HepG2 (cell line): ENCODE measurements at regions not wholly inside any gene's neighbourhood (a gene's known extent, or its start where the extent isn't known, plus 50 kb on each side); places are given as distances from the start of the nearest gene placed in this dataset.

ENCODE experiments used
- ATAC-seq: fragments of 200-7000 bp; cut with Tn5 transposase; 3 replicates; pipeline ENCODE4 v1.9.1; 2020; ENCODE audit warnings: mild to moderate bottlenecking, moderate library complexity
- BruUV-seq: library from RNA; stranded (reverse); fragments of 400-500 nt; replicated peaks from 2 replicates; lab custom pipeline; 2021; lab: Mats Ljungman, UMichigan
- CTCF ChIA-PET: fragments of 300-600 bp; formaldehyde crosslinking; extraction: SDS; loops from one replicate; lab custom pipeline; 2021; ENCODE audit warnings: low total read pairs, inconsistent platforms, low intra/inter-chr PET ratio; lab: Yijun Ruan, JAX
- POLR2A ChIA-PET: fragments of 350-600 bp; sonication (Branson Sonifier 250); formaldehyde crosslinking; loops from one replicate; lab custom pipeline; 2020; ENCODE audit warnings: antibody characterized with exemption, inconsistent platforms; lab: Yijun Ruan, JAX
- DNase-seq: peaks from one replicate; pipeline ENCODE4 v3.0.0-alpha.2; 2015; ENCODE audit warnings: low spot score
- FAIRE-seq: peaks from 3 replicates; lab custom pipeline; 2011; peaks lifted over from hg19 to GRCh38; lab: Jason Lieb, UNC
- H2AFZ ChIP-seq: one replicate; pipeline ENCODE4 v1.6.1; 2011; ENCODE audit warnings: low read length, inconsistent platforms
- H3K27ac ChIP-seq: fragments of 300-600 bp; 3 replicates; pipeline ENCODE4 v1.8.0; 2011; ENCODE audit warnings: mixed run types, mild to moderate bottlenecking, mixed read lengths, low read length, inconsistent platforms; ENCODE audit not compliant: insufficient read depth; ENCODE audit errors: extremely low read length
- H3K27me3 ChIP-seq, 2 experiments: fragments of 200-600 bp in 1 of 2; 2 replicates in 1 of 2; 3 replicates in 1 of 2; pipeline versions ENCODE4 v1.6.0 to v1.8.0; 2011; ENCODE audit warnings: low read length in 2 of 2, mild to moderate bottlenecking in 2 of 2, moderate library complexity in 2 of 2, inconsistent platforms in 1 of 2; ENCODE audit not compliant: insufficient read depth in 2 of 2, control insufficient read depth in 1 of 2
- H3K36me3 ChIP-seq, 2 experiments: fragments of 200-600 bp in 1 of 2; replicated peaks in 1 of 2; 2 replicates in 1 of 2; 3 replicates in 1 of 2; pipeline versions ENCODE4 v1.5.1 to v1.8.0; 2011; ENCODE audit warnings: low read length in 2 of 2, inconsistent platforms in 1 of 2; ENCODE audit not compliant: insufficient read depth in 2 of 2, control insufficient read depth in 1 of 2
- H3K4me1 ChIP-seq: 2 replicates; pipeline ENCODE4 v1.5.1; 2012; ENCODE audit warnings: low read length, inconsistent platforms; ENCODE audit not compliant: insufficient read depth
- H3K4me2 ChIP-seq: 2 replicates; pipeline ENCODE4 v1.6.0; 2011; ENCODE audit warnings: low read depth, low read length, inconsistent platforms
- H3K4me3 ChIP-seq, 3 experiments: fragments of 200-600 bp in 1 of 3; sonication (generic), shearing (Covaris generic) in 1 of 3; replicated peaks in 1 of 3; 2 replicates each; pipeline ENCODE4 v1.5.1; 2011 to 2016; ENCODE audit warnings: low read length in 3 of 3, inconsistent platforms in 2 of 3, low read depth in 2 of 3, mild to moderate bottlenecking in 2 of 3, control low read depth in 1 of 3, mixed read lengths in 1 of 3; ENCODE audit not compliant: insufficient read depth in 1 of 3
- H3K79me2 ChIP-seq: one replicate; pipeline ENCODE4 v1.6.1; 2011; ENCODE audit warnings: low read length, inconsistent platforms; ENCODE audit not compliant: insufficient read depth
- H3K9ac ChIP-seq: 2 replicates; pipeline ENCODE4 v1.6.0; 2011; ENCODE audit warnings: mild to moderate bottlenecking, low read depth, low read length, inconsistent platforms; ENCODE audit not compliant: insufficient read depth
- H3K9me3 ChIP-seq: 2 replicates; pipeline ENCODE4 v1.5.1; 2012; ENCODE audit warnings: mild to moderate bottlenecking, low read length
- H4K20me1 ChIP-seq: 2 replicates; pipeline ENCODE4 v1.6.0; 2011; ENCODE audit warnings: inconsistent platforms, mild to moderate bottlenecking, low read length, moderate library complexity; ENCODE audit not compliant: insufficient read depth
- DDIT3 ChIP-seq: sonication (generic); formaldehyde crosslinking; IDR thresholded peaks from 2 replicates; pipeline ENCODE4 v1.4.0; 2020; ENCODE audit warnings: mild to moderate bottlenecking, missing genetic modification reagents
- DMAP1 ChIP-seq: IDR thresholded peaks from 2 replicates; pipeline ENCODE4 v1.6.1; 2016
- DZIP1 ChIP-seq: sonication (generic); formaldehyde crosslinking; IDR thresholded peaks from 2 replicates; pipeline ENCODE4 v1.5.0; 2020; ENCODE audit warnings: mild to moderate bottlenecking, missing genetic modification reagents
- ETS1 ChIP-seq: sonication (generic); formaldehyde crosslinking; IDR thresholded peaks from 2 replicates; pipeline ENCODE4 v1.4.0; 2020; ENCODE audit warnings: missing genetic modification reagents
- STAT6 ChIP-seq: sonication (generic); formaldehyde crosslinking; IDR thresholded peaks from 2 replicates; pipeline ENCODE4 v1.4.0; 2020; ENCODE audit warnings: missing genetic modification reagents, mild to moderate bottlenecking, borderline replicate concordance
- TRIM22 ChIP-seq: fragments of 450-650 bp; IDR thresholded peaks from 2 replicates; pipeline ENCODE4 v1.6.1; 2017
- U2AF2 ChIP-seq: fragments of 200-400 bp; formaldehyde crosslinking; IDR thresholded peaks from 2 replicates; pipeline ENCODE4 v1.6.1; 2017; ENCODE audit warnings: low read depth, mild to moderate bottlenecking, low read length
- ZNF30 ChIP-seq: sonication (generic); formaldehyde crosslinking; IDR thresholded peaks from 2 replicates; pipeline ENCODE4 v1.5.0; 2020; ENCODE audit warnings: mild to moderate bottlenecking, missing genetic modification reagents
- ZNF414 ChIP-seq: sonication (generic); formaldehyde crosslinking; IDR thresholded peaks from 2 replicates; pipeline ENCODE4 v1.5.0; 2020; ENCODE audit warnings: missing genetic modification reagents
- ZNF616 ChIP-seq: sonication (generic); formaldehyde crosslinking; IDR thresholded peaks from 2 replicates; pipeline ENCODE4 v1.5.0; 2020; ENCODE audit warnings: low read depth, mild to moderate bottlenecking, missing genetic modification reagents
- ZNF674 ChIP-seq: sonication (generic); formaldehyde crosslinking; IDR thresholded peaks from 2 replicates; pipeline ENCODE4 v1.5.0; 2020; ENCODE audit warnings: low read depth, mild to moderate bottlenecking, missing genetic modification reagents
- ZNF773 ChIP-seq: sonication (generic); formaldehyde crosslinking; IDR thresholded peaks from 2 replicates; pipeline ENCODE4 v1.4.0; 2020; ENCODE audit warnings: missing genetic modification reagents, borderline replicate concordance
- ZXDC ChIP-seq: sonication (generic); formaldehyde crosslinking; IDR thresholded peaks from 2 replicates; pipeline ENCODE4 v1.5.0; 2020; ENCODE audit warnings: mild to moderate bottlenecking, missing genetic modification reagents
- in situ Hi-C: cut with HindIII; loops from 2 replicates; pipeline ENCODE4 v1.10.0; 2017; ENCODE audit warnings: low pct_unique_long_range_greater_than_20kb; ENCODE audit not compliant: extremely low pct_ligation_motif_present
- intact Hi-C: fragments of 100-400 bp; cut with micrococcal nuclease; formaldehyde crosslinking; loops from one replicate; pipeline ENCODE4 v1.10.0; 2022; ENCODE audit not compliant: unreplicated experiment

GRCh38 chr1:219383281-219383680, 209.6 kb downstream of the LYPLAL1 start:
- ChIA-PET CTCF (no interaction called here), POLR2A (interaction anchor here (1.0 kb wide), 1 partner anchor 73 kb away, joined by 5 read pairs; no protein-coding TSS in a partner anchor)
- Histone ChIP-seq H3K36me3 (no peaks in the 10 kb centered on the region), H3K27me3 (no peaks in the 10 kb centered on the region), H3K4me2 (no peak overlapping the region), H3K9ac (no peak overlapping the region), H3K79me2 (no peaks in the 10 kb centered on the region), H4K20me1 (no peaks in the 10 kb centered on the region), H3K27ac (no peak overlapping the region), H3K9me3 (no peaks in the 10 kb centered on the region), H2AFZ (no peak overlapping the region), H3K4me1 (peaks cover 32% of the 10 kb centered on the region), H3K4me3 (no peak overlapping the region)
- DNase-seq = no peak
- in situ Hi-C loops = no loop called here
- ATAC-seq = no peak
- intact Hi-C loops = no loop called here
- no TSS peak for BruUV-seq
- no peak for FAIRE-seq
- no peak for TF ChIP-seq STAT6 (CRISPR knock-in tag)
- TF ChIP-seq ZNF773 (CRISPR knock-in tag) = no peak
- no peak for TF ChIP-seq ETS1
- TF ChIP-seq ZNF674 (CRISPR knock-in tag) = no peak
- no peak for TF ChIP-seq DDIT3 (CRISPR knock-in tag)
- TF ChIP-seq ZNF616 (CRISPR knock-in tag) = no peak
- TF ChIP-seq DZIP1 (CRISPR knock-in tag) = no peak
- TF ChIP-seq U2AF2 = no peak
- no peak for TF ChIP-seq ZXDC (CRISPR knock-in tag)
- TF ChIP-seq TRIM22 = no peak
- TF ChIP-seq ZNF414 (CRISPR knock-in tag) = no peak
- no peak for TF ChIP-seq ZNF30 (CRISPR knock-in tag)
- TF ChIP-seq DMAP1 (CRISPR knock-in tag) = no peak
